ENCODE measurements at regions not wholly inside any gene's neighbourhood (a gene's known extent, or its start where the extent isn't known, plus 50 kb on each side); places are given as distances from the start of the nearest gene placed in this dataset.

DNA sequence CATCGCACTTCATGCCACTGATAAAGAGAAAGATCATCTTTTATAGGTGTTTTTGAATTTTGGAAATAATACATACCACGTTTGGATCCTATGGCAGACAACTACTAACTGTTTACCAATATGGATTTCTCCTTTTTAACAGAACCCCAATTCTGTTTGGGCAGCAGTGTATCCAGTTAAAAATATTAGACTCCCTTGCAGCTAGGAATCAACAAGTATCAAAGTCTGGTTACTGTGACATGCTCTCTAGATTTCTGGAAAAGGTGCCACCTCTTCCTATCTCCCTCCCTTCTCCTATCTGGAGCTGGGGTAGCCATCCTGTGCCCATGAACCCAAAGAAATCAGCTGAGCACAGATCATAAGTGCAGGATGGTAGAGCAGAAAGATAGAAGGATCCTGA lies 54.1 kb upstream of the DTNBP1 start:
- H3K9me3 Mint-ChIP-seq, result peaks cover 42% of the 10 kb centered on the region
- H3K36me3 Mint-ChIP-seq, result no peaks in the 10 kb centered on the region
- no peaks in the 10 kb centered on the region for H3K27me3 Mint-ChIP-seq (ENCODE audit: low read depth)
- H3K4me3 Mint-ChIP-seq, result no peak overlapping the region
- H3K4me1 Mint-ChIP-seq, result no peaks in the 10 kb centered on the region
- no peak for DNase-seq (ENCODE audit: low spot score in 2 of 2, unreplicated experiment in 2 of 2)
- TF ChIP-seq, protein P1, sequence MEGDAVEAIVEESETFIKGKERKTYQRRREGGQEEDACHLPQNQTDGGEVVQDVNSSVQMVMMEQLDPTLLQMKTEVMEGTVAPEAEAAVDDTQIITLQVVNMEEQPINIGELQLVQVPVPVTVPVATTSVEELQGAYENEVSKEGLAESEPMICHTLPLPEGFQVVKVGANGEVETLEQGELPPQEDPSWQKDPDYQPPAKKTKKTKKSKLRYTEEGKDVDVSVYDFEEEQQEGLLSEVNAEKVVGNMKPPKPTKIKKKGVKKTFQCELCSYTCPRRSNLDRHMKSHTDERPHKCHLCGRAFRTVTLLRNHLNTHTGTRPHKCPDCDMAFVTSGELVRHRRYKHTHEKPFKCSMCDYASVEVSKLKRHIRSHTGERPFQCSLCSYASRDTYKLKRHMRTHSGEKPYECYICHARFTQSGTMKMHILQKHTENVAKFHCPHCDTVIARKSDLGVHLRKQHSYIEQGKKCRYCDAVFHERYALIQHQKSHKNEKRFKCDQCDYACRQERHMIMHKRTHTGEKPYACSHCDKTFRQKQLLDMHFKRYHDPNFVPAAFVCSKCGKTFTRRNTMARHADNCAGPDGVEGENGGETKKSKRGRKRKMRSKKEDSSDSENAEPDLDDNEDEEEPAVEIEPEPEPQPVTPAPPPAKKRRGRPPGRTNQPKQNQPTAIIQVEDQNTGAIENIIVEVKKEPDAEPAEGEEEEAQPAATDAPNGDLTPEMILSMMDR (IDR thresholded peaks at IDR 0.05; ENCODE audit: unreplicated experiment), result no peak
- no peak overlapping the region for H3K27ac Mint-ChIP-seq

DNA sequence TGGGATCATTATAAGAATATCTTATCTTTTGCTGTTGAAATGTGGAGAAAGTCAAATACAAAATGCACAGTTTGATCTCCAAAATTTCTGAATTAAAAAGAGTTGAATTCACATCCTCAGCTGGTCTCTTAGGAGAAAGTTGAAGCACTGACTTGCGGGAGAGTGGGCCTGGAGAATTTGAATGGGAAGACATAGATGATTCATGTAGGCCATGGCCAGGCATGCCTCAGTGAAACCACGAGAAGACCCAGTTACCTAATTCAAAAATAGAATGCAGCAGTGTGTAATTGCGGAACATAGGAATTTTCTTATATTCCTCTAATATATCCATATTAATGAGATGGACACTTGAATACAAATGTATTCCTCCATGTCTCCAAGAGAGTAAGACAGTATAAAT lies 53.0 kb upstream of the DTNBP1 start:
- DNase-seq (ENCODE audit: low spot score in 2 of 2, unreplicated experiment in 2 of 2), result no peak
- H3K36me3 Mint-ChIP-seq, result no peaks in the 10 kb centered on the region
- no peak overlapping the region for H3K27ac Mint-ChIP-seq
- no peaks in the 10 kb centered on the region for H3K27me3 Mint-ChIP-seq (ENCODE audit: low read depth)
- TF ChIP-seq, protein P1 (IDR thresholded peaks at IDR 0.05; ENCODE audit: unreplicated experiment), result no peak
- H3K4me3 Mint-ChIP-seq, result no peak overlapping the region
- peaks cover 38% of the 10 kb centered on the region for H3K9me3 Mint-ChIP-seq
- no peaks in the 10 kb centered on the region for H3K4me1 Mint-ChIP-seq

DNA sequence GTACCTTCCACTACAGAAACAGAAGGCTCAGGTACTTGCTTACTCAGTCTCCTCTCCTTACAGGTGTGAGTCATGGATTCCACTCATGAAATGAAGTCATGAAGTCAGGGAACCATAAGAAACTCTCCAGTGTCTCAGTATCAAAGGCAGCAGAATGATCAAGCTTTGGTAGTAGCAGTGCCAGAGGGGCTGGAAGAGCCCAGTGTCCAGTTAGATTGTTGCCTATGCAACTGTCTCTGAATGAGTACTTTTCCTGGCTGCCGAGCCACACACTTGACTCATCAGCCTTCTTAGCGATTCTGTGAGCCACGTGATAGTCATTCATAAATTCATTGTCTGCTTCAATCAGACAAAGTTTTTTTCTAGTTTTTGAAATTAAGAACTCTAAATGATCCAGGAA lies 52.2 kb upstream of the DTNBP1 start:
- no peaks in the 10 kb centered on the region for H3K36me3 Mint-ChIP-seq
- no peak overlapping the region for H3K27ac Mint-ChIP-seq
- no peaks in the 10 kb centered on the region for H3K4me1 Mint-ChIP-seq
- H3K9me3 Mint-ChIP-seq, result peaks cover 33% of the 10 kb centered on the region
- DNase-seq (ENCODE audit: low spot score in 2 of 2, unreplicated experiment in 2 of 2), result no peak
- TF ChIP-seq, protein P1 (IDR thresholded peaks at IDR 0.05; ENCODE audit: unreplicated experiment), result no peak
- H3K4me3 Mint-ChIP-seq, result no peak overlapping the region
- H3K27me3 Mint-ChIP-seq (ENCODE audit: low read depth), result no peaks in the 10 kb centered on the region

DNA sequence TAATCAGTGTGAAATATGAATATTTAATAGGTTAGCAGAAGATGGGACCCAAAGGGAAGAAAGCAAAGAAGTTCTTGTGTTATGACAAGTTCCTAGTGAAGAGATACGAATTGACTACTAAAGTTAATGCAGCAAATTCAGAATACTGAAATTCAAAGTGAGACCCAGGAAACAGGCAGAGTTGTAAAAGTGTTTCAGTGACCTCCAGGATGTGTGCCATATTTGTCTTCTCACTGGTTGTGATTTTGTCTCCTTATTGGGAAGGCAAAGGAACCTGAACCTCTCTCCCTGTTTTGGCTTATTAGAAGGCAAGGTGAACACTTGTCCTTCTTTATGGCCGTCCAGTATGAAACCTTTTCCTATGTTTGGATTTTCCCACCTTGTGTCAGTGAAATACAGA lies 51.8 kb upstream of the DTNBP1 start:
- Mint-ChIP-seq H3K9me3 (peaks cover 32% of the 10 kb centered on the region), H3K36me3 (no peaks in the 10 kb centered on the region), H3K4me3 (no peak overlapping the region), H3K4me1 (no peaks in the 10 kb centered on the region), H3K27ac (no peak overlapping the region), H3K27me3 (ENCODE audit: low read depth) (no peaks in the 10 kb centered on the region)
- TF ChIP-seq, protein P1 (IDR thresholded peaks at IDR 0.05; ENCODE audit: unreplicated experiment), result no peak
- DNase-seq (ENCODE audit: low spot score in 2 of 2, unreplicated experiment in 2 of 2), result no peak

DNA sequence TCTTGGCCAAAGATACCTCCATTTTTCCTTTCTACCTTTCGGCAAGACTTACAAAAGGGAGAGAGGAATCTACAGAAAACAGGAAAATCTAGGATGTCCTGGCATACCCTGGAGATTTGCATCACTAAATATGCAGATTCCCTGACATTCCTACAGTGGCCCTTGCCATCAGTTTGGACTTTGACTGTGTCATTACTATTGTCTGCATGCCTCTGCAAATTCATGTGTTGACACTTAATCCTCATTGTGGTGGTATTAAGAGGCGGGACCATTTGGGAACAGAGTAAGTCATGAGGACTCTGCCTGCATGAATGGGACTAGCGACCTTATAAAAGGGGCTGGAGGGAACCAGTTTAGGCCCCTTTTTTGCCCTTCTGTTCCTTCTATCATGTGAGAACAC lies 50.5 kb upstream of the DTNBP1 start:
- Mint-ChIP-seq H3K36me3 (no peaks in the 10 kb centered on the region), H3K27me3 (ENCODE audit: low read depth) (no peaks in the 10 kb centered on the region), H3K4me1 (no peaks in the 10 kb centered on the region), H3K9me3 (peaks cover 29% of the 10 kb centered on the region), H3K27ac (no peak overlapping the region), H3K4me3 (no peak overlapping the region)
- TF ChIP-seq, protein P1 (IDR thresholded peaks at IDR 0.05; ENCODE audit: unreplicated experiment), result no peak
- DNase-seq (ENCODE audit: low spot score in 2 of 2, unreplicated experiment in 2 of 2), result no peak

DNA sequence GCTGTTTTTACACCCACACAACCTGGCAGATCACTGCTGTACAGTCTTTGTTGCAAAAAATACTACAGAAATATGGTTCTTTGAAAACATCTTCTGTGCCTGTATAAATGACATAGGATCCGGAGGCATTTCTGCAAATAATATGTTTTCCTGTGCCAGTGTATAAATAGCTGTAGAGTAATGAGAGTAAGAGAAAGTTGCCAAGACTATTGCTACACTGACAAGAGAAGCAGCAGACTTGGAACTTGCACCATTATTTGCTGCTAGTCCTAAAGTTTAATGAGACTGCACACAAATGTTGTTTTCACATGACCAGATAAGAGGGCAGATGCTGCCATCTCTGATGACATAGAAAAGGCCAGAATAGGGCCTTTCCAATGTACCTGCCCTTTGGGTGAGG lies 50.0 kb upstream of the DTNBP1 start:
- Mint-ChIP-seq H3K27me3 (ENCODE audit: low read depth) (no peaks in the 10 kb centered on the region), H3K4me3 (no peak overlapping the region), H3K9me3 (peaks cover 29% of the 10 kb centered on the region), H3K36me3 (no peaks in the 10 kb centered on the region), H3K27ac (no peak overlapping the region), H3K4me1 (no peaks in the 10 kb centered on the region)
- DNase-seq (ENCODE audit: low spot score in 2 of 2, unreplicated experiment in 2 of 2), result no peak
- TF ChIP-seq, protein P1 (IDR thresholded peaks at IDR 0.05; ENCODE audit: unreplicated experiment), result no peak
